ENCODE measurements at regions not wholly inside any gene's neighbourhood (a gene's known extent, or its start where the extent isn't known, plus 50 kb on each side); places are given as distances from the start of the nearest gene placed in this dataset.

DNA sequence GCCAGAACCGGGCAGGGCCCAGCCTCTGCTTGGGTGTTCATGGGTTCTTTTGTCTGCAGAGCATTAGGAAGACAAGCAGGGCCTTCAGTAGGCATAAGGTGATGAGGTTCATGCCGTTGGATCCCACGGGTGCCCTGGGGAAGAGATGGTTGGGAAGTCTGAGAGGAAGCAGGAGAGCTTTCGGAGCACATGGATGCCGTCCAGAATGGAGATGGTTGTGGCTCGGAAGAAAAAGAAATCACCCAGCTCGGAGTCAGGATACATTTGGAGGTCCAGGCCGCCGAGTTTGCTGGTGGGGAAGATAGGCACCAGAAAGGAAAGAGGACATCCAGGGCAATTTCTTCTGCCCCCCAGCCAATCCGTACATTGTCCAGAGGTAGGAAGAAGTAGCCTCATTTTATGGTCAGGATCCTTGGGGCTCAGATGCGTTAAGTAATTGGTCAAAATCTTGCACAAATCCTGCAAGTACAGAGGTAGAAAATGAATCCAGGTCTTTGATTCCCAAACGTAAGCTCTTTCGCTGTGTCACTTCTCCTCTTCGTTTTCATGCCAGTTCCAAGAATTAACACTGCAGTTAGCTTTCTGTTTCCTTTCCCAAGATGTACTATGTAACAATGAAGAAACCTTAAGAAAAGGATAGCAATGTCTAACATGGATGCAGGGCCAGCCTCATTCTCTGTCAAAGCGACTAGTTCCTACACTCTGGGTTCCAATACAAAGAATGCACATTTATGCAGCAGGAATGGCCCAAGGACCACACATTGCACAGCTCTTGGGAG, 147.8 kb upstream of the KLF6 start:
- Histone ChIP-seq H3K4me1 (replicated peaks; ENCODE audit: insufficient read depth) (no peaks in the 10 kb centered on the region), H3K79me2 (ENCODE audit: low read depth) (no peaks in the 10 kb centered on the region), H3K9me2 (ENCODE audit: insufficient read depth) (no peaks in the 10 kb centered on the region), H3K4me3 (no peak overlapping the region), H3K36me3 (ENCODE audit: low read depth) (no peaks in the 10 kb centered on the region), H3F3A (ENCODE audit: insufficient read depth, low read depth) (no peaks in the 10 kb centered on the region), H2AFZ (no peak overlapping the region), H3K27ac (no peak overlapping the region), H4K20me1 (ENCODE audit: insufficient read depth) (no peaks in the 10 kb centered on the region), H3K9me3 (ENCODE audit: insufficient read depth, low read depth) (no peaks in the 10 kb centered on the region), H3K4me2 (no peak overlapping the region), H3K27me3 (ENCODE audit: insufficient read depth, low read depth) (no peaks in the 10 kb centered on the region)
- BruUV-seq (replicated peaks), result no TSS peak
- CTCF ChIA-PET, result no interaction called here
- intact Hi-C loops (cut with micrococcal nuclease; ENCODE audit: unreplicated experiment), result no loop called here
- TF ChIP-seq CTCF (conservative IDR thresholded peaks at IDR 0.05) (no peak), EZH2 (IDR thresholded peaks at IDR 0.05; ENCODE audit: low read depth) (no peak)
- POLR2A ChIA-PET (ENCODE audit: unreplicated experiment), result no interaction called here
- no peak for DNase-seq

- POLR2A ChIA-PET (ENCODE audit: unreplicated experiment), result no interaction called here
- no peak for DNase-seq
- no TSS peak for BruUV-seq (replicated peaks)
These were observed 146.9 kb upstream of the KLF6 start for GRCh38 chr10:3931901-3932300.

DNA sequence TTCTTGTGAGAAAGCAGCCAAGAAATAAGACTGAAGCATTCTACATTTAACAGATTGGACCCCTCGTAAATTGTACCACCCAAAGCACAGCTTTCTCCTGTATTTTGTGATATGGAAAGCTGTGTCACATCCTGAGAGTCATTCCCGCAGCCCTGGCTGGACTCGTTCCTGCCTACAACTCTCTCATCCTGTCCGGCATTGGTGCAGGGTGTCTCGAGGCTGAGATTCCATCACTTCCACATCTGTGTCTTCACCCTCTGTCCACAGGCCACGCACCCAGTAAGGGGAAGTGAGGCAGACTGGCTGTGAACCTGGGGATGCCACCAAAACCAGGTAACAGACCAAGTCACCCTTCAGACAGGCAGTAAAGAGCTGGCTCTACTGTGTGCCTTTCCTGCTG, 146.2 kb upstream of the KLF6 start:
- no TSS peak for BruUV-seq (replicated peaks)
- H3K36me3 ChIP-seq (ENCODE audit: low read depth), result no peaks in the 10 kb centered on the region
- H3K27ac ChIP-seq, result no peak overlapping the region
- ChIA-PET POLR2A (ENCODE audit: unreplicated experiment) (no interaction called here), CTCF (interaction anchor here (0.6 kb wide), 1 partner anchor 102 kb away, joined by 8 read pairs; no protein-coding TSS in a partner anchor)
- no peak for DNase-seq
- no peak overlapping the region for H3K4me3 ChIP-seq
- no peaks in the 10 kb centered on the region for H3F3A ChIP-seq (ENCODE audit: insufficient read depth, low read depth)
- H3K9me2 ChIP-seq (ENCODE audit: insufficient read depth), result no peaks in the 10 kb centered on the region
- H3K4me2 ChIP-seq, result no peak overlapping the region
- H4K20me1 ChIP-seq (ENCODE audit: insufficient read depth), result no peaks in the 10 kb centered on the region
- TF ChIP-seq EZH2 (IDR thresholded peaks at IDR 0.05; ENCODE audit: low read depth) (no peak), CTCF (conservative IDR thresholded peaks at IDR 0.05) (no peak)
- H2AFZ ChIP-seq, result no peak overlapping the region
- H3K4me1 ChIP-seq (replicated peaks; ENCODE audit: insufficient read depth), result no peaks in the 10 kb centered on the region
- no peaks in the 10 kb centered on the region for H3K9me3 ChIP-seq (ENCODE audit: insufficient read depth, low read depth)
- intact Hi-C loops (cut with micrococcal nuclease; ENCODE audit: unreplicated experiment), result no loop called here
- H3K27me3 ChIP-seq (ENCODE audit: insufficient read depth, low read depth), result no peaks in the 10 kb centered on the region
- H3K79me2 ChIP-seq (ENCODE audit: low read depth), result no peaks in the 10 kb centered on the region

More at GRCh38 chr10:3931901-3932300, 146.9 kb upstream of the KLF6 start:
- H3K27me3 ChIP-seq (ENCODE audit: insufficient read depth, low read depth), result no peaks in the 10 kb centered on the region
- no peaks in the 10 kb centered on the region for H3K4me1 ChIP-seq (replicated peaks; ENCODE audit: insufficient read depth)
- no peaks in the 10 kb centered on the region for H3K9me2 ChIP-seq (ENCODE audit: insufficient read depth)
- CTCF ChIA-PET, result no interaction called here
- H3K9me3 ChIP-seq (ENCODE audit: insufficient read depth, low read depth), result no peaks in the 10 kb centered on the region
- H3K27ac ChIP-seq, result no peak overlapping the region
- TF ChIP-seq CTCF (conservative IDR thresholded peaks at IDR 0.05) (no peak), EZH2 (IDR thresholded peaks at IDR 0.05; ENCODE audit: low read depth) (no peak)
- intact Hi-C loops (cut with micrococcal nuclease; ENCODE audit: unreplicated experiment), result no loop called here
- H3F3A ChIP-seq (ENCODE audit: insufficient read depth, low read depth), result no peaks in the 10 kb centered on the region
- no peak overlapping the region for H2AFZ ChIP-seq
- H3K4me2 ChIP-seq, result no peak overlapping the region
- H4K20me1 ChIP-seq (ENCODE audit: insufficient read depth), result no peaks in the 10 kb centered on the region
- H3K4me3 ChIP-seq, result no peak overlapping the region
- no peaks in the 10 kb centered on the region for H3K36me3 ChIP-seq (ENCODE audit: low read depth)
- H3K79me2 ChIP-seq (ENCODE audit: low read depth), result no peaks in the 10 kb centered on the region
